ENCODE measurements at regions not wholly inside any gene's neighbourhood (a gene's known extent, or its start where the extent isn't known, plus 50 kb on each side); places are given as distances from the start of the nearest gene placed in this dataset.

- no peak for DNase-seq
Measured at GRCh38 chr19:31527443-31527842, 178.2 kb upstream of the TSHZ3 start.

GRCh38 chr19:31528261-31528660, 179.0 kb upstream of the TSHZ3 start:
- no peak overlapping the region for H3K4me3 ChIP-seq (ENCODE audit: low read depth, low read length)
- H3K4me1 ChIP-seq (ENCODE audit: control insufficient read depth in 1 of 2, insufficient read depth in 2 of 2, low read length in 2 of 2): no peaks in the 10 kb centered on the region
- H2AFZ ChIP-seq (ENCODE audit: insufficient read depth, low read length, poor library complexity): no peak overlapping the region
- no peak overlapping the region for H2BK5ac ChIP-seq (ENCODE audit: low read depth, low read length, poor library complexity)
- no peak overlapping the region for H3K14ac ChIP-seq (ENCODE audit: low read length)
- H3K4me2 ChIP-seq (ENCODE audit: low read length): no peak overlapping the region
- H3K9me3 ChIP-seq (ENCODE audit: insufficient read depth, low read depth, low read length): no peaks in the 10 kb centered on the region
- H3K27me3 ChIP-seq (ENCODE audit: insufficient read depth, low read length): no peaks in the 10 kb centered on the region
- no peak overlapping the region for H2BK120ac ChIP-seq (ENCODE audit: insufficient read depth, low read length, poor library complexity)
- H3K79me2 ChIP-seq (ENCODE audit: control insufficient read depth, insufficient read depth, low read length, poor library complexity): no peaks in the 10 kb centered on the region
- H4K12ac ChIP-seq (ENCODE audit: low read depth, low read length): no peak overlapping the region
- no peak overlapping the region for H2BK12ac ChIP-seq (ENCODE audit: low read length)
- no peaks in the 10 kb centered on the region for H3K36me3 ChIP-seq (ENCODE audit: control insufficient read depth in 1 of 2, insufficient read depth in 2 of 2, low read length in 2 of 2)
- no peak overlapping the region for H3K18ac ChIP-seq (ENCODE audit: low read length)
- H3K4ac ChIP-seq (ENCODE audit: low read depth, low read length): no peak overlapping the region
- no peak overlapping the region for H4K8ac ChIP-seq (ENCODE audit: low read depth, low read length)
- no peak overlapping the region for H3K9ac ChIP-seq (ENCODE audit: low read length)
- H3K23ac ChIP-seq (ENCODE audit: low read length): no peak overlapping the region
- H2AK5ac ChIP-seq (ENCODE audit: low read length): no peak overlapping the region
- no peak overlapping the region for H3K27ac ChIP-seq (ENCODE audit: low read depth, low read length)
- DNase-seq: no peak
- no peaks in the 10 kb centered on the region for H3K79me1 ChIP-seq (ENCODE audit: low read length)
- no CpG with 5 or more reads among the region's 3 CpGs for WGBS (ENCODE audit: extremely low coverage, insufficient coverage, insufficient read length)
- no peak overlapping the region for H4K91ac ChIP-seq (ENCODE audit: low read depth, low read length)

More at GRCh38 chr19:31527443-31527842, 178.2 kb upstream of the TSHZ3 start:
- H2AFZ ChIP-seq (ENCODE audit: insufficient read depth, low read length, poor library complexity): no peak overlapping the region
- H3K4me1 ChIP-seq (ENCODE audit: control insufficient read depth in 1 of 2, insufficient read depth in 2 of 2, low read length in 2 of 2): no peaks in the 10 kb centered on the region
- H2AK5ac ChIP-seq (ENCODE audit: low read length): no peak overlapping the region
- no peaks in the 10 kb centered on the region for H3K79me1 ChIP-seq (ENCODE audit: low read length)
- no peak overlapping the region for H2BK12ac ChIP-seq (ENCODE audit: low read length)
- H3K9me3 ChIP-seq (ENCODE audit: insufficient read depth, low read depth, low read length): no peaks in the 10 kb centered on the region
- no peak overlapping the region for H3K23ac ChIP-seq (ENCODE audit: low read length)
- H2BK120ac ChIP-seq (ENCODE audit: insufficient read depth, low read length, poor library complexity): no peak overlapping the region
- no peak overlapping the region for H3K18ac ChIP-seq (ENCODE audit: low read length)
- no peak overlapping the region for H3K4ac ChIP-seq (ENCODE audit: low read depth, low read length)
- H3K36me3 ChIP-seq (ENCODE audit: control insufficient read depth in 1 of 2, insufficient read depth in 2 of 2, low read length in 2 of 2): no peaks in the 10 kb centered on the region
- H3K79me2 ChIP-seq (ENCODE audit: control insufficient read depth, insufficient read depth, low read length, poor library complexity): no peaks in the 10 kb centered on the region
- H2BK5ac ChIP-seq (ENCODE audit: low read depth, low read length, poor library complexity): no peak overlapping the region
- no peak overlapping the region for H3K14ac ChIP-seq (ENCODE audit: low read length)
- H3K4me2 ChIP-seq (ENCODE audit: low read length): no peak overlapping the region
- no peak overlapping the region for H3K9ac ChIP-seq (ENCODE audit: low read length)
- H4K91ac ChIP-seq (ENCODE audit: low read depth, low read length): no peak overlapping the region
- no peak overlapping the region for H3K27ac ChIP-seq (ENCODE audit: low read depth, low read length)
- H4K12ac ChIP-seq (ENCODE audit: low read depth, low read length): no peak overlapping the region
- H4K8ac ChIP-seq (ENCODE audit: low read depth, low read length): no peak overlapping the region
- no peak overlapping the region for H3K4me3 ChIP-seq (ENCODE audit: low read depth, low read length)
- no peaks in the 10 kb centered on the region for H3K27me3 ChIP-seq (ENCODE audit: insufficient read depth, low read length)

GRCh38 chr19:31529121-31529520, 179.9 kb upstream of the TSHZ3 start:
- no peaks in the 10 kb centered on the region for H3K27me3 ChIP-seq (ENCODE audit: insufficient read depth, low read length)
- no peaks in the 10 kb centered on the region for H3K79me1 ChIP-seq (ENCODE audit: low read length)
- H4K8ac ChIP-seq (ENCODE audit: low read depth, low read length): no peak overlapping the region
- H3K4me2 ChIP-seq (ENCODE audit: low read length): no peak overlapping the region
- no peak overlapping the region for H4K12ac ChIP-seq (ENCODE audit: low read depth, low read length)
- H3K27ac ChIP-seq (ENCODE audit: low read depth, low read length): no peak overlapping the region
- H2BK120ac ChIP-seq (ENCODE audit: insufficient read depth, low read length, poor library complexity): no peak overlapping the region
- no peak overlapping the region for H2AK5ac ChIP-seq (ENCODE audit: low read length)
- no peak overlapping the region for H3K4ac ChIP-seq (ENCODE audit: low read depth, low read length)
- H3K23ac ChIP-seq (ENCODE audit: low read length): no peak overlapping the region
- no peaks in the 10 kb centered on the region for H3K36me3 ChIP-seq (ENCODE audit: control insufficient read depth in 1 of 2, insufficient read depth in 2 of 2, low read length in 2 of 2)
- no CpG with 5 or more reads among the region's 1 CpG for WGBS (ENCODE audit: extremely low coverage, insufficient coverage, insufficient read length)
- H3K9me3 ChIP-seq (ENCODE audit: insufficient read depth, low read depth, low read length): no peaks in the 10 kb centered on the region
- no peak overlapping the region for H3K14ac ChIP-seq (ENCODE audit: low read length)
- no peak overlapping the region for H4K91ac ChIP-seq (ENCODE audit: low read depth, low read length)
- H3K79me2 ChIP-seq (ENCODE audit: control insufficient read depth, insufficient read depth, low read length, poor library complexity): no peaks in the 10 kb centered on the region
- no peaks in the 10 kb centered on the region for H3K4me1 ChIP-seq (ENCODE audit: control insufficient read depth in 1 of 2, insufficient read depth in 2 of 2, low read length in 2 of 2)
- no peak overlapping the region for H3K4me3 ChIP-seq (ENCODE audit: low read depth, low read length)
- H3K18ac ChIP-seq (ENCODE audit: low read length): no peak overlapping the region
- H3K9ac ChIP-seq (ENCODE audit: low read length): no peak overlapping the region
- H2BK12ac ChIP-seq (ENCODE audit: low read length): no peak overlapping the region
- H2AFZ ChIP-seq (ENCODE audit: insufficient read depth, low read length, poor library complexity): no peak overlapping the region
- DNase-seq: peak in 1 of 2 donors; percentile 29
- H2BK5ac ChIP-seq (ENCODE audit: low read depth, low read length, poor library complexity): no peak overlapping the region

GRCh38 chr19:31530781-31531180, 181.5 kb upstream of the TSHZ3 start:
- Histone ChIP-seq H3K23ac (ENCODE audit: low read length) (no peak overlapping the region), H4K91ac (ENCODE audit: low read depth, low read length) (no peak overlapping the region), H3K79me2 (ENCODE audit: control insufficient read depth, insufficient read depth, low read length, poor library complexity) (no peaks in the 10 kb centered on the region), H3K27ac (ENCODE audit: low read depth, low read length) (no peak overlapping the region), H3K36me3 (ENCODE audit: control insufficient read depth in 1 of 2, insufficient read depth in 2 of 2, low read length in 2 of 2) (no peaks in the 10 kb centered on the region), H2AFZ (ENCODE audit: insufficient read depth, low read length, poor library complexity) (no peak overlapping the region), H2AK5ac (ENCODE audit: low read length) (no peak overlapping the region), H2BK120ac (ENCODE audit: insufficient read depth, low read length, poor library complexity) (no peak overlapping the region), H2BK5ac (ENCODE audit: low read depth, low read length, poor library complexity) (no peak overlapping the region), H3K9me3 (ENCODE audit: insufficient read depth, low read depth, low read length) (no peaks in the 10 kb centered on the region), H4K12ac (ENCODE audit: low read depth, low read length) (no peak overlapping the region), H3K4me3 (ENCODE audit: low read depth, low read length) (no peak overlapping the region), H3K4me1 (ENCODE audit: control insufficient read depth in 1 of 2, insufficient read depth in 2 of 2, low read length in 2 of 2) (no peaks in the 10 kb centered on the region), H3K4ac (ENCODE audit: low read depth, low read length) (no peak overlapping the region), H2BK12ac (ENCODE audit: low read length) (no peak overlapping the region), H3K9ac (ENCODE audit: low read length) (no peak overlapping the region), H3K14ac (ENCODE audit: low read length) (no peak overlapping the region), H3K4me2 (ENCODE audit: low read length) (no peak overlapping the region), H3K79me1 (ENCODE audit: low read length) (no peaks in the 10 kb centered on the region), H3K18ac (ENCODE audit: low read length) (no peak overlapping the region), H3K27me3 (ENCODE audit: insufficient read depth, low read length) (no peaks in the 10 kb centered on the region), H4K8ac (ENCODE audit: low read depth, low read length) (no peak overlapping the region)
- WGBS (ENCODE audit: extremely low coverage, insufficient coverage, insufficient read length): no CpG with 5 or more reads among the region's 7 CpGs
- no peak for DNase-seq
